ENCODE measurements at regions not wholly inside any gene's neighbourhood (a gene's known extent, or its start where the extent isn't known, plus 50 kb on each side); places are given as distances from the start of the nearest gene placed in this dataset.

GRCh38 chr18:78622907-78623541 lies 356.6 kb upstream of the SALL3 start:
- intact Hi-C loops (cut with DNase I, micrococcal nuclease), result no loop called here

GRCh38 chr18:78624646-78625279 lies 354.9 kb upstream of the SALL3 start:
- no peak for TF ChIP-seq CTCF (IDR thresholded peaks at IDR 0.05)
- Histone ChIP-seq H3K4me3 (no peak overlapping the region), H3K4me1 (ENCODE audit: low read depth) (no peaks in the 10 kb centered on the region), H3K36me3 (ENCODE audit: low read depth) (no peaks in the 10 kb centered on the region), H3K9me3 (no peaks in the 10 kb centered on the region)
- no peak for DNase-seq
- no peak for ATAC-seq
- intact Hi-C loops (cut with DNase I, micrococcal nuclease), result no loop called here

More at GRCh38 chr18:78622907-78623541, 356.6 kb upstream of the SALL3 start:
- DNase-seq (no peak), ATAC-seq (no peak)
- Histone ChIP-seq H3K9me3 (peaks cover 1% of the 10 kb centered on the region), H3K4me1 (ENCODE audit: low read depth) (no peaks in the 10 kb centered on the region), H3K36me3 (ENCODE audit: low read depth) (no peaks in the 10 kb centered on the region), H3K4me3 (no peak overlapping the region)
- no peak for TF ChIP-seq CTCF (IDR thresholded peaks at IDR 0.05)

DNA sequence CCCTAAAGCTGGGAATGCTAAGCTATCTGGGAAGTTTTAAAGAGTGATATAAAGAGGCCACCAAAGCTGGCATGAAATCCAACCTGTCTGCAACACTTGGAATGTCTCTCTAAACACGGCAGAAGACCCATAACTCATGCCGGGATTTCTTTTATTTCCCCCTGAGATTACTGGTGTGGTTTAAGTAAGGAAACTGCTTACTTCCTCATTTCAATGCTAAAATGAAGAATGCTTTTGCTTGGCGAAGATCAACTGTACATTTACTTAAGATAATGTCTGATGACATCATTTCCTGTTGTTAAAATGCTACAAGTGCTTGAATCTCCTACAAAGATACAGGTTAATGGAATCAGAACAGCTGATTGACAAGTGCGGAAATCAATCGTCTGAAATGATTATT lies 353.8 kb upstream of the SALL3 start:
- TF ChIP-seq CTCF (IDR thresholded peaks at IDR 0.05), result no peak
- intact Hi-C loops (cut with DNase I, micrococcal nuclease), result no loop called here
- Histone ChIP-seq H3K36me3 (ENCODE audit: low read depth) (no peaks in the 10 kb centered on the region), H3K4me1 (ENCODE audit: low read depth) (no peaks in the 10 kb centered on the region), H3K9me3 (no peaks in the 10 kb centered on the region), H3K4me3 (no peak overlapping the region)
- DNase-seq (no peak), ATAC-seq (no peak)

DNA sequence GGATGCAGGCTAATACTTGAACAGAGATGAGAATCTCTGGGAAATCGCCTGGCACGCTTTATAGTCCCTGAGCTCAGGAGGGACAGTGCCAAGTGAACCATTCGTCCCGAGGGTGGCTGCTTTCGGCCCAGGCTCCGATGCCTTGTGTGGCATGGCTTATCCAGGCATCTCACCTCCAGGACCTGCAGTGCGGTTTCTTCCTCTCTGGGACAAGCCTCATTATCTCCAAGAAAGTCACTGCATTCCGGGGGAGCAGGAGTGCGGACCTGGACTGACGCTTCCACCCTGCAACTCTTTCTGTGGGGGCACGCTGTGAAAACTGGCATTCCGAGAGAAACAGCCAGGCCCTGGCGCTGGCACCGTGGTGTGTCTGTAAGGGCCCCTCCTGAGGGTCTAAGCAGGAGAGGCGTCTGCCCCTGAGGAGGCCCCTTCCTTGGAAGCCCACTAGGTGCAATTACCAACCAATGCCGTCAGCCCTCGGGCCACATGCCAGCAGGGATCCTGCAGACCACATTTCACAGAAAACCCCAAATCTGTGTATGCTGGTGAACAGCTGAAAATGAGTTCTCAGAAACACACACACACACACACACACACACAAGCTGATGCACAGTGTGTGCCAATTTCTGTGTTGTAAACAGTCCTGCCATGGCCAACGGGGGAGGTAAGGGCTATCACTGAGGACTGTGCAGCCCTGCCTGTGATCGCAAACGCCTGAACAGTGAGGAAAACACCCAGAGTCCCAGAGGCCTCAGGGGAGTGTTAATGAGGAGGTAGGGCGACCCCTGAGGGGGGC lies 351.9 kb upstream of the SALL3 start:
- ATAC-seq (no peak), DNase-seq (no peak)
- intact Hi-C loops (cut with DNase I, micrococcal nuclease), result no loop called here
- Histone ChIP-seq H3K4me3 (no peak overlapping the region), H3K4me1 (ENCODE audit: low read depth) (no peaks in the 10 kb centered on the region), H3K9me3 (no peaks in the 10 kb centered on the region), H3K36me3 (ENCODE audit: low read depth) (no peaks in the 10 kb centered on the region)
- no peak for TF ChIP-seq CTCF (IDR thresholded peaks at IDR 0.05)

DNA sequence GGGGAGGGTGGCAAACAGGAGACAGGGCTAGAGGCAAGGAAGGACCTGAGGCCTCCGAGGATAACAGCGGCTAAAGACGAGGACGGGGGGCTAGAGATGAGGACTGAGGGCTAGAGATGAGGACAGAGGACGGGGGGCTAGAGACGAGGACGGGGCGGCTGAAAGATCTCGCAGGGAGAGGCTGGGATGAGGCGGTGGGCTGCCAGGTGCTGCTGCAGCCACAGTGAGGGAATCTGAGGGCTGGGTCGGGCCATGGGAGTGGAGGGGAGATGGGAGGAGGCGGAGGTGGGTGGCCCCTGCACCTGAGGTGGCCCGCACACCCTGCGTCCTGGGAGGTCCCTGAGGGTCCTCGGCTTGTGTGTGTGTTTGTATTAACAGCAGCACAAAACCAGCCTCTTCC lies 350.2 kb upstream of the SALL3 start:
- Histone ChIP-seq H3K4me3 (no peak overlapping the region), H3K9me3 (no peaks in the 10 kb centered on the region), H3K36me3 (ENCODE audit: low read depth) (no peaks in the 10 kb centered on the region), H3K4me1 (ENCODE audit: low read depth) (no peaks in the 10 kb centered on the region)
- ATAC-seq (no peak), DNase-seq (no peak)
- intact Hi-C loops (cut with DNase I, micrococcal nuclease), result no loop called here
- TF ChIP-seq CTCF (IDR thresholded peaks at IDR 0.05), result no peak
